ENCODE measurements at regions not wholly inside any gene's neighbourhood (a gene's known extent, or its start where the extent isn't known, plus 50 kb on each side); places are given as distances from the start of the nearest gene placed in this dataset.

GRCh38 chr5:24389968-24390367 lies 254.8 kb downstream of the CDH10 start:
- TF ChIP-seq POLR2A (IDR thresholded peaks at IDR 0.05) (no peak), CTCF (IDR thresholded peaks at IDR 0.05) (no peak)

Measured in heart left ventricle (tissue), 13 donors.